ENCODE measurements at regions not wholly inside any gene's neighbourhood (a gene's known extent, or its start where the extent isn't known, plus 50 kb on each side); places are given as distances from the start of the nearest gene placed in this dataset.

DNA sequence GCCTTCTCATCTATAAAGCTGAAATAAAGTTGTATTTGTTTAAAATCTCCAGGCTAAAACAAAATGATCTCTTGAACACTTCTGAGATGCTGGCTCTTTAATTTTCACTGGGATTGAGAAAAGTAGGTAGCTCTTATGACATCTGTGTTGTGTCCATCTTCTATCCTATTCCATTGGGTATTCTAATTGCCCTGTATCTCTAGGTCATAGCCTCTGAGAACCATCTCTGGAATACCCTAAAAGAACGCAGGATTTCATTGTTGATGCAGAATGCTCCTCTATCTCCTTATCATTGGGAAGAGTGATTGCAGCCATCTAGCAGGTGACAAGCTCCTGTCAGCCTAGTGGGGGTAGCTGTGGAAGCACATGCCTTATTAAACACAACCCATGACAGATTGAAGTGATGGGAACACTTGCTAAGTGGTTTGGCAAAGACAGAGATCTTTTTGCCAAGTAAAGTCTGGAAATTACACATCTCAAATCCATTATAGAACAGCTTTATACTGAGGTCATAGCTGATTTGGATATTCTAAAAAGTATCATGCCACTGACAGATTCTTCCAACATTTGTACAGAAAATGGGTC is 178.2 kb downstream of the TDRD15 start:
- Histone ChIP-seq H3K4me3 (ENCODE audit: insufficient read depth, low read length, poor library complexity, severe bottlenecking) (no peak overlapping the region), H3K9me2 (replicated peaks; ENCODE audit: insufficient read depth, low read length) (no peaks in the 10 kb centered on the region), H3K27ac (ENCODE audit: low read depth, low read length) (no peak overlapping the region), H3K79me2 (ENCODE audit: insufficient read depth, low read length) (no peaks in the 10 kb centered on the region), H3K4me2 (ENCODE audit: low read depth, low read length, poor library complexity, severe bottlenecking) (no peak overlapping the region), H3K9me3 (ENCODE audit: insufficient read depth, low read length) (no peaks in the 10 kb centered on the region), H3K27me3 (ENCODE audit: low read length) (peaks cover 3% of the 10 kb centered on the region), H4K20me1 (ENCODE audit: low read depth, low read length) (no peaks in the 10 kb centered on the region), H3K9ac (ENCODE audit: low read length) (no peak overlapping the region), H3K36me3 (ENCODE audit: low read length) (no peaks in the 10 kb centered on the region), H2AFZ (ENCODE audit: low read depth, low read length, severe bottlenecking) (no peak overlapping the region), H3F3A (ENCODE audit: insufficient read depth) (no peaks in the 10 kb centered on the region)
- TF ChIP-seq, protein P1, sequence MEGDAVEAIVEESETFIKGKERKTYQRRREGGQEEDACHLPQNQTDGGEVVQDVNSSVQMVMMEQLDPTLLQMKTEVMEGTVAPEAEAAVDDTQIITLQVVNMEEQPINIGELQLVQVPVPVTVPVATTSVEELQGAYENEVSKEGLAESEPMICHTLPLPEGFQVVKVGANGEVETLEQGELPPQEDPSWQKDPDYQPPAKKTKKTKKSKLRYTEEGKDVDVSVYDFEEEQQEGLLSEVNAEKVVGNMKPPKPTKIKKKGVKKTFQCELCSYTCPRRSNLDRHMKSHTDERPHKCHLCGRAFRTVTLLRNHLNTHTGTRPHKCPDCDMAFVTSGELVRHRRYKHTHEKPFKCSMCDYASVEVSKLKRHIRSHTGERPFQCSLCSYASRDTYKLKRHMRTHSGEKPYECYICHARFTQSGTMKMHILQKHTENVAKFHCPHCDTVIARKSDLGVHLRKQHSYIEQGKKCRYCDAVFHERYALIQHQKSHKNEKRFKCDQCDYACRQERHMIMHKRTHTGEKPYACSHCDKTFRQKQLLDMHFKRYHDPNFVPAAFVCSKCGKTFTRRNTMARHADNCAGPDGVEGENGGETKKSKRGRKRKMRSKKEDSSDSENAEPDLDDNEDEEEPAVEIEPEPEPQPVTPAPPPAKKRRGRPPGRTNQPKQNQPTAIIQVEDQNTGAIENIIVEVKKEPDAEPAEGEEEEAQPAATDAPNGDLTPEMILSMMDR (IDR thresholded peaks at IDR 0.05; ENCODE audit: insufficient read depth, low read length, poor library complexity, severe bottlenecking), result no peak
- TF ChIP-seq EZH2phosphoT487 (conservative IDR thresholded peaks at IDR 0.05; ENCODE audit: low read length), result no peak

DNA sequence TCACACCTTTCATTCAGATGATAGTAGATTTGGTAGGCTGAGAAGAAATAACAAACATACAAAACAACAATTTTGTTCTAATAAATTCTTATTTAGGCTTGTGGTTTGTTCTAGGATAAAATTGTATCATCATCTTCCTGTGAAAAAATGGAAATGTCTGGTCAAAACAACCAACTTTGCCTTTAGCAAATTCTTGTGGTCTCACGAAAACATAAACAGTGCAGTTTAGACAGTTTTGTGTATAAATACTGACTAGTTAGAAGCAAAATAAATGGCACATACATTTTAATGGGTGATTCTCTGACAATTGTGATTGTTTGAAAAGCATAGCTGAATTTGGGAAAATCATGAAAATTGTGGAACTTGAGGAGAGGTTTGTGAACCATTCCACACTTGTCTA is 180.1 kb downstream of the TDRD15 start:
- Histone ChIP-seq H3K9ac (ENCODE audit: low read length) (no peak overlapping the region), H2AFZ (ENCODE audit: low read depth, low read length, severe bottlenecking) (no peak overlapping the region), H3F3A (ENCODE audit: insufficient read depth) (no peaks in the 10 kb centered on the region), H3K4me2 (ENCODE audit: low read depth, low read length, poor library complexity, severe bottlenecking) (no peak overlapping the region), H4K20me1 (ENCODE audit: low read depth, low read length) (no peaks in the 10 kb centered on the region), H3K4me3 (ENCODE audit: insufficient read depth, low read length, poor library complexity, severe bottlenecking) (no peak overlapping the region), H3K9me2 (replicated peaks; ENCODE audit: insufficient read depth, low read length) (no peaks in the 10 kb centered on the region), H3K27ac (ENCODE audit: low read depth, low read length) (no peak overlapping the region), H3K36me3 (ENCODE audit: low read length) (no peaks in the 10 kb centered on the region), H3K79me2 (ENCODE audit: insufficient read depth, low read length) (no peaks in the 10 kb centered on the region), H3K9me3 (ENCODE audit: insufficient read depth, low read length) (no peaks in the 10 kb centered on the region), H3K27me3 (ENCODE audit: low read length) (peaks cover 3% of the 10 kb centered on the region)
- TF ChIP-seq, protein P1 (IDR thresholded peaks at IDR 0.05; ENCODE audit: insufficient read depth, low read length, poor library complexity, severe bottlenecking), result no peak
- no peak for TF ChIP-seq EZH2phosphoT487 (conservative IDR thresholded peaks at IDR 0.05; ENCODE audit: low read length)

DNA sequence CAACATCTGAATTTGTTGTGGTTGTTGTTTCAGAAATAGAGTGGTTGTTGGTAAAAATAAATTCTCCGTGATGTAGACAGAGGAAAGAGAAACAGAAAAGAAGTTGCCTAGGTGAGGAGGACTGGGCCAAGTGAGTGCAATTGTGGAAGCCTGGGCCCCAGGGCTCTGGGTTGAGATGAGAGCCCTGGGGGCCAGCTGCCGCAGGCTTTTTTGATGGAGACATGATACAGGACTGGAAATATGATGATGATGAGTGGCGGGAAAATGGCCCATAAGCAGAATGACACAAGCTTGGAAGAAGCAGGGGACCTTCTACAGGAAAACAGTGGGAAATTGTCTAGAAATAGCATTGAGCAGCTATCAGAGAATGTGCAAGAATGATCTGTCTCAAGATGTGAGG is 181.8 kb downstream of the TDRD15 start:
- no peak overlapping the region for H3K4me3 ChIP-seq (ENCODE audit: insufficient read depth, low read length, poor library complexity, severe bottlenecking)
- H3K27ac ChIP-seq (ENCODE audit: low read depth, low read length), result no peak overlapping the region
- TF ChIP-seq EZH2phosphoT487 (conservative IDR thresholded peaks at IDR 0.05; ENCODE audit: low read length), result no peak
- TF ChIP-seq, protein P1 (IDR thresholded peaks at IDR 0.05; ENCODE audit: insufficient read depth, low read length, poor library complexity, severe bottlenecking), result no peak
- no peaks in the 10 kb centered on the region for H3F3A ChIP-seq (ENCODE audit: insufficient read depth)
- H3K27me3 ChIP-seq (ENCODE audit: low read length), result no peaks in the 10 kb centered on the region; the same call in 1 of the 2 replicates
- H3K9me2 ChIP-seq (replicated peaks; ENCODE audit: insufficient read depth, low read length), result no peaks in the 10 kb centered on the region
- H3K4me2 ChIP-seq (ENCODE audit: low read depth, low read length, poor library complexity, severe bottlenecking), result no peak overlapping the region
- H3K9ac ChIP-seq (ENCODE audit: low read length), result no peak overlapping the region
- no peaks in the 10 kb centered on the region for H3K79me2 ChIP-seq (ENCODE audit: insufficient read depth, low read length)
- no peak overlapping the region for H2AFZ ChIP-seq (ENCODE audit: low read depth, low read length, severe bottlenecking)
- H3K36me3 ChIP-seq (ENCODE audit: low read length), result no peaks in the 10 kb centered on the region
- H4K20me1 ChIP-seq (ENCODE audit: low read depth, low read length), result no peaks in the 10 kb centered on the region
- no peaks in the 10 kb centered on the region for H3K9me3 ChIP-seq (ENCODE audit: insufficient read depth, low read length)
